ENCODE measurements at regions not wholly inside any gene's neighbourhood (a gene's known extent, or its start where the extent isn't known, plus 50 kb on each side); places are given as distances from the start of the nearest gene placed in this dataset.

DNA sequence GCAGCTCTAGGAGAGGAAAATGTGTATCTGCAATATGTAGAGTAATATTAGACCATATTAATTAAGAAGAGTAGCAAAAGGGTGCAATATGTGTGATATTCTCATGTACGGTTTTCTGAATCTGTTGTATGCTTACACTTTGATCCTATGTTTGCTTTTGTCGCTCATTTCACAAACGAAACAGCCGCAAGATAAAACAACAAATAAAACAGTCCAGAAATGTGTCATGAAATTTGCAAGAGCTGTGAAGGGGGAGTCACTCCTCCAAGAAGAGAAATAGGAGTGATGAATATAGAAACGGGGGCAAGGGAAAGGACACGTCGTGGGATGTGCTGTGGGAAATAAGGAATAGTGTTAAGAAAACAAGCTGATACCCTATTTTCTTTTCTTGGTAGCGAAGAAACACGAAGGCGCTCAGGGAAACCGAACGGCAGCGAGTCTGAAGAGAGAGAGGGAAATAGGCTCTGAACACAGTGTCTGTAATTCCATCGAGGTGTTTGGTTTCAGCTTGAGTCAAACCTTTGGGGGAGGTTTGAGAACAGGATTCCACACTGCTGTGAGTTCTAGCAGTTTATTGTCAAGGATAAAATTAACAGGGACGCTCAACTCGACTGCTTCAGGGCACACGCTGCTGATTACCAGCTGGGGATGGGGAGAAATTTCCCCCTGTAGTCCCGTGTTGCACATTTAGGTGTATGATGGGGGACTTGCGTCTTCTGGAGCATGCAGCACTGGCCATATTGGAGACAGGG is 595.6 kb upstream of the TENM3 start:
- DNase-seq (ENCODE audit: low read depth, low spot score) (no peak), ATAC-seq (no peak), FAIRE-seq (no peak)
- no peaks in the 10 kb centered on the region for H4K20me1 ChIP-seq (ENCODE audit: control insufficient read depth, insufficient read depth)
- SMC1A ChIA-PET (ENCODE audit: uncharacterized antibody, unreplicated experiment): interaction anchor here (0.6 kb wide), 1 partner anchor 29 kb away, joined by 4 read pairs; no protein-coding TSS in a partner anchor
- H3K9me3 ChIP-seq (replicated peaks; ENCODE audit: control insufficient read depth, insufficient read depth, low read length): no peaks in the 10 kb centered on the region
- H3K27ac ChIP-seq (ENCODE audit: control insufficient read depth, insufficient read depth): no peak overlapping the region
- H3K4me2 ChIP-seq (ENCODE audit: control insufficient read depth, insufficient read depth): no peak overlapping the region
- TF ChIP-seq HDGF (IDR thresholded peaks at IDR 0.05): no peak
- TF ChIP-seq BACH1 (IDR thresholded peaks at IDR 0.05; ENCODE audit: borderline replicate concordance): no peak
- no peak for TF ChIP-seq BCL11A (IDR thresholded peaks at IDR 0.05; ENCODE audit: low read depth, low read length)
- TF ChIP-seq, protein P1, sequence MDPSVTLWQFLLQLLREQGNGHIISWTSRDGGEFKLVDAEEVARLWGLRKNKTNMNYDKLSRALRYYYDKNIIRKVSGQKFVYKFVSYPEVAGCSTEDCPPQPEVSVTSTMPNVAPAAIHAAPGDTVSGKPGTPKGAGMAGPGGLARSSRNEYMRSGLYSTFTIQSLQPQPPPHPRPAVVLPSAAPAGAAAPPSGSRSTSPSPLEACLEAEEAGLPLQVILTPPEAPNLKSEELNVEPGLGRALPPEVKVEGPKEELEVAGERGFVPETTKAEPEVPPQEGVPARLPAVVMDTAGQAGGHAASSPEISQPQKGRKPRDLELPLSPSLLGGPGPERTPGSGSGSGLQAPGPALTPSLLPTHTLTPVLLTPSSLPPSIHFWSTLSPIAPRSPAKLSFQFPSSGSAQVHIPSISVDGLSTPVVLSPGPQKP (IDR thresholded peaks at IDR 0.05; ENCODE audit: low read depth, low read length): no peak
- TF ChIP-seq, protein P2, sequence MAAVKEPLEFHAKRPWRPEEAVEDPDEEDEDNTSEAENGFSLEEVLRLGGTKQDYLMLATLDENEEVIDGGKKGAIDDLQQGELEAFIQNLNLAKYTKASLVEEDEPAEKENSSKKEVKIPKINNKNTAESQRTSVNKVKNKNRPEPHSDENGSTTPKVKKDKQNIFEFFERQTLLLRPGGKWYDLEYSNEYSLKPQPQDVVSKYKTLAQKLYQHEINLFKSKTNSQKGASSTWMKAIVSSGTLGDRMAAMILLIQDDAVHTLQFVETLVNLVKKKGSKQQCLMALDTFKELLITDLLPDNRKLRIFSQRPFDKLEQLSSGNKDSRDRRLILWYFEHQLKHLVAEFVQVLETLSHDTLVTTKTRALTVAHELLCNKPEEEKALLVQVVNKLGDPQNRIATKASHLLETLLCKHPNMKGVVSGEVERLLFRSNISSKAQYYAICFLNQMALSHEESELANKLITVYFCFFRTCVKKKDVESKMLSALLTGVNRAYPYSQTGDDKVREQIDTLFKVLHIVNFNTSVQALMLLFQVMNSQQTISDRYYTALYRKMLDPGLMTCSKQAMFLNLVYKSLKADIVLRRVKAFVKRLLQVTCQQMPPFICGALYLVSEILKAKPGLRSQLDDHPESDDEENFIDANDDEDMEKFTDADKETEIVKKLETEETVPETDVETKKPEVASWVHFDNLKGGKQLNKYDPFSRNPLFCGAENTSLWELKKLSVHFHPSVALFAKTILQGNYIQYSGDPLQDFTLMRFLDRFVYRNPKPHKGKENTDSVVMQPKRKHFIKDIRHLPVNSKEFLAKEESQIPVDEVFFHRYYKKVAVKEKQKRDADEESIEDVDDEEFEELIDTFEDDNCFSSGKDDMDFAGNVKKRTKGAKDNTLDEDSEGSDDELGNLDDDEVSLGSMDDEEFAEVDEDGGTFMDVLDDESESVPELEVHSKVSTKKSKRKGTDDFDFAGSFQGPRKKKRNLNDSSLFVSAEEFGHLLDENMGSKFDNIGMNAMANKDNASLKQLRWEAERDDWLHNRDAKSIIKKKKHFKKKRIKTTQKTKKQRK (IDR thresholded peaks at IDR 0.05; ENCODE audit: low read depth, low read length): no peak
- TF ChIP-seq, protein P3, sequence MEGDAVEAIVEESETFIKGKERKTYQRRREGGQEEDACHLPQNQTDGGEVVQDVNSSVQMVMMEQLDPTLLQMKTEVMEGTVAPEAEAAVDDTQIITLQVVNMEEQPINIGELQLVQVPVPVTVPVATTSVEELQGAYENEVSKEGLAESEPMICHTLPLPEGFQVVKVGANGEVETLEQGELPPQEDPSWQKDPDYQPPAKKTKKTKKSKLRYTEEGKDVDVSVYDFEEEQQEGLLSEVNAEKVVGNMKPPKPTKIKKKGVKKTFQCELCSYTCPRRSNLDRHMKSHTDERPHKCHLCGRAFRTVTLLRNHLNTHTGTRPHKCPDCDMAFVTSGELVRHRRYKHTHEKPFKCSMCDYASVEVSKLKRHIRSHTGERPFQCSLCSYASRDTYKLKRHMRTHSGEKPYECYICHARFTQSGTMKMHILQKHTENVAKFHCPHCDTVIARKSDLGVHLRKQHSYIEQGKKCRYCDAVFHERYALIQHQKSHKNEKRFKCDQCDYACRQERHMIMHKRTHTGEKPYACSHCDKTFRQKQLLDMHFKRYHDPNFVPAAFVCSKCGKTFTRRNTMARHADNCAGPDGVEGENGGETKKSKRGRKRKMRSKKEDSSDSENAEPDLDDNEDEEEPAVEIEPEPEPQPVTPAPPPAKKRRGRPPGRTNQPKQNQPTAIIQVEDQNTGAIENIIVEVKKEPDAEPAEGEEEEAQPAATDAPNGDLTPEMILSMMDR (IDR thresholded peaks at IDR 0.05 in 2 of 3, conservative IDR thresholded peaks at IDR 0.05 in 1 of 3; ENCODE audit: control insufficient read depth in 2 of 3, extremely low read depth in 1 of 3, insufficient read depth in 1 of 3, low read depth in 3 of 3, low read length in 3 of 3): no peak
- no peak for TF ChIP-seq NFXL1 (IDR thresholded peaks at IDR 0.05; ENCODE audit: borderline replicate concordance)
- TF ChIP-seq, protein P4, sequence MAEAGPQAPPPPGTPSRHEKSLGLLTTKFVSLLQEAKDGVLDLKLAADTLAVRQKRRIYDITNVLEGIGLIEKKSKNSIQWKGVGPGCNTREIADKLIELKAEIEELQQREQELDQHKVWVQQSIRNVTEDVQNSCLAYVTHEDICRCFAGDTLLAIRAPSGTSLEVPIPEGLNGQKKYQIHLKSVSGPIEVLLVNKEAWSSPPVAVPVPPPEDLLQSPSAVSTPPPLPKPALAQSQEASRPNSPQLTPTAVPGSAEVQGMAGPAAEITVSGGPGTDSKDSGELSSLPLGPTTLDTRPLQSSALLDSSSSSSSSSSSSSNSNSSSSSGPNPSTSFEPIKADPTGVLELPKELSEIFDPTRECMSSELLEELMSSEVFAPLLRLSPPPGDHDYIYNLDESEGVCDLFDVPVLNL (IDR thresholded peaks at IDR 0.05; ENCODE audit: low read depth, low read length): no peak
- no peak for TF ChIP-seq CBX5 (IDR thresholded peaks at IDR 0.05; ENCODE audit: low read depth)
- no peak for TF ChIP-seq DPF2 (IDR thresholded peaks at IDR 0.05)
- no peak for TF ChIP-seq MXI1 (IDR thresholded peaks at IDR 0.05; ENCODE audit: low read depth, low read length)
- no peak for TF ChIP-seq POLR2A (IDR thresholded peaks at IDR 0.05; ENCODE audit: low read depth, low read length)
- no peak for TF ChIP-seq YBX1 (IDR thresholded peaks at IDR 0.05)
- TF ChIP-seq POU2F2 (IDR thresholded peaks at IDR 0.05; ENCODE audit: borderline replicate concordance, low read depth, low read length): no peak
- TF ChIP-seq, protein P5, sequence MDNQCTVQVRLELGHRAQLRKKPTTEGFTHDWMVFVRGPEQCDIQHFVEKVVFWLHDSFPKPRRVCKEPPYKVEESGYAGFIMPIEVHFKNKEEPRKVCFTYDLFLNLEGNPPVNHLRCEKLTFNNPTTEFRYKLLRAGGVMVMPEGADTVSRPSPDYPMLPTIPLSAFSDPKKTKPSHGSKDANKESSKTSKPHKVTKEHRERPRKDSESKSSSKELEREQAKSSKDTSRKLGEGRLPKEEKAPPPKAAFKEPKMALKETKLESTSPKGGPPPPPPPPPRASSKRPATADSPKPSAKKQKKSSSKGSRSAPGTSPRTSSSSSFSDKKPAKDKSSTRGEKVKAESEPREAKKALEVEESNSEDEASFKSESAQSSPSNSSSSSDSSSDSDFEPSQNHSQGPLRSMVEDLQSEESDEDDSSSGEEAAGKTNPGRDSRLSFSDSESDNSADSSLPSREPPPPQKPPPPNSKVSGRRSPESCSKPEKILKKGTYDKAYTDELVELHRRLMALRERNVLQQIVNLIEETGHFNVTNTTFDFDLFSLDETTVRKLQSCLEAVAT (IDR thresholded peaks at IDR 0.05): no peak
- TF ChIP-seq RBBP5 (conservative IDR thresholded peaks at IDR 0.05): no peak
- RAD21 ChIA-PET (ENCODE audit: unreplicated experiment): no interaction called here
- WGBS (ENCODE audit: insufficient coverage, insufficient replicate concordance, low lambda C conversion rate, missing lambda C conversion rate): 34% methylated on average over 19 of the region's 19 CpGs
- POLR2A ChIA-PET: no interaction called here
- H3K4me3 ChIP-seq: no peak overlapping the region
- H3K4me1 ChIP-seq (ENCODE audit: control insufficient read depth, insufficient read depth, low read length): no peaks in the 10 kb centered on the region
- intact Hi-C loops (cut with micrococcal nuclease; ENCODE audit: unreplicated experiment): no loop called here
- in situ Hi-C loops (cut with MboI): no loop called here
- no peaks in the 10 kb centered on the region for H3K79me2 ChIP-seq (ENCODE audit: control insufficient read depth, insufficient read depth, low read length)
- CTCF ChIA-PET: no interaction called here
- H3K36me3 ChIP-seq (ENCODE audit: control insufficient read depth in 2 of 2, insufficient read depth in 2 of 2, low read length in 1 of 2): no peaks in the 10 kb centered on the region
- H2AFZ ChIP-seq (ENCODE audit: control insufficient read depth, low read depth, low read length): no peak overlapping the region
- BruUV-seq (replicated peaks): no TSS peak
- no peak overlapping the region for H3K9ac ChIP-seq (ENCODE audit: control insufficient read depth, insufficient read depth, low read length)
- H3K27me3 ChIP-seq (replicated peaks in 1 of 2; ENCODE audit: control insufficient read depth in 2 of 2, insufficient read depth in 2 of 2, low read length in 1 of 2): no peaks in the 10 kb centered on the region

All from GM12878 (cell line).